ENCODE measurements at regions not wholly inside any gene's neighbourhood (a gene's known extent, or its start where the extent isn't known, plus 50 kb on each side); places are given as distances from the start of the nearest gene placed in this dataset. TPM values are rescaled to one million over a fixed set of nuclear protein-coding genes. Genes with fewer than 3 reads are reported as not detected.

- no peak for TF ChIP-seq PBX3 (IDR thresholded peaks at IDR 0.05; ENCODE audit: insufficient replicate concordance, low read depth, low read length)
- no peak for TF ChIP-seq SMAD5 (IDR thresholded peaks at IDR 0.05; ENCODE audit: low read depth)
- no peak for TF ChIP-seq ATF2 (IDR thresholded peaks at IDR 0.05; ENCODE audit: low read length)
Measured at GRCh38 chr2:126602334-126602733, 53.6 kb upstream of the GYPC start (continued).

Small RNA genes in the stretch of these regions (small RNA-seq; reads per million reads assigned to genes)
- gene AC097499.1 = not detected
- not detected for gene RNU6-259P

All from GM12878 (cell line).